ENCODE measurements at regions not wholly inside any gene's neighbourhood (a gene's known extent, or its start where the extent isn't known, plus 50 kb on each side); places are given as distances from the start of the nearest gene placed in this dataset.

DNA sequence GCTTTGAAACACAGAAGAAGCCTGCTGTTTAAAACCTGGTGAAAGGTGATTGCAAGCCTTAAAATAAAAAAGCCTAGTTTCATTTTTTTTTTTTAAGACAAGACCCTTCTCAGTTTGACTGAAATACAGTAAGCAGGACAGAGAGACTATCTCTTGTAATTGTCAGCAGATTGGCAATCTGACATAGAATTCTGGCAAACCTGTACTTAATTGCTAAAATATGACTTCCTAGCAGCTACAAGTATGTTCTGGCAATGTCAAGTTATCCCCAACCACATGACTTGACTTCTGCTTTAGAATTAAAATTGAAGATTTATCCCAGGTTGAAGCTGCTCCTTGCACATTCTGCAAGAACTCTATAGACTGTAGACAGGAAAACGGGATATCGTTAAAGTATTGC, 232.8 kb upstream of the NR2F2 start:
- no peak for TF ChIP-seq POLR2AphosphoS5 (IDR thresholded peaks at IDR 0.05; ENCODE audit: low read depth, low read length)
- TF ChIP-seq, protein P1, sequence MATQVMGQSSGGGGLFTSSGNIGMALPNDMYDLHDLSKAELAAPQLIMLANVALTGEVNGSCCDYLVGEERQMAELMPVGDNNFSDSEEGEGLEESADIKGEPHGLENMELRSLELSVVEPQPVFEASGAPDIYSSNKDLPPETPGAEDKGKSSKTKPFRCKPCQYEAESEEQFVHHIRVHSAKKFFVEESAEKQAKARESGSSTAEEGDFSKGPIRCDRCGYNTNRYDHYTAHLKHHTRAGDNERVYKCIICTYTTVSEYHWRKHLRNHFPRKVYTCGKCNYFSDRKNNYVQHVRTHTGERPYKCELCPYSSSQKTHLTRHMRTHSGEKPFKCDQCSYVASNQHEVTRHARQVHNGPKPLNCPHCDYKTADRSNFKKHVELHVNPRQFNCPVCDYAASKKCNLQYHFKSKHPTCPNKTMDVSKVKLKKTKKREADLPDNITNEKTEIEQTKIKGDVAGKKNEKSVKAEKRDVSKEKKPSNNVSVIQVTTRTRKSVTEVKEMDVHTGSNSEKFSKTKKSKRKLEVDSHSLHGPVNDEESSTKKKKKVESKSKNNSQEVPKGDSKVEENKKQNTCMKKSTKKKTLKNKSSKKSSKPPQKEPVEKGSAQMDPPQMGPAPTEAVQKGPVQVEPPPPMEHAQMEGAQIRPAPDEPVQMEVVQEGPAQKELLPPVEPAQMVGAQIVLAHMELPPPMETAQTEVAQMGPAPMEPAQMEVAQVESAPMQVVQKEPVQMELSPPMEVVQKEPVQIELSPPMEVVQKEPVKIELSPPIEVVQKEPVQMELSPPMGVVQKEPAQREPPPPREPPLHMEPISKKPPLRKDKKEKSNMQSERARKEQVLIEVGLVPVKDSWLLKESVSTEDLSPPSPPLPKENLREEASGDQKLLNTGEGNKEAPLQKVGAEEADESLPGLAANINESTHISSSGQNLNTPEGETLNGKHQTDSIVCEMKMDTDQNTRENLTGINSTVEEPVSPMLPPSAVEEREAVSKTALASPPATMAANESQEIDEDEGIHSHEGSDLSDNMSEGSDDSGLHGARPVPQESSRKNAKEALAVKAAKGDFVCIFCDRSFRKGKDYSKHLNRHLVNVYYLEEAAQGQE (IDR thresholded peaks at IDR 0.05; ENCODE audit: insufficient read depth in 1 of 2, low read depth in 2 of 2, low read length in 2 of 2), result no peak

Data from PFSK-1 (cell line).